DND-41 (cell line): ENCODE measurements at regions not wholly inside any gene's neighbourhood (a gene's known extent, or its start where the extent isn't known, plus 50 kb on each side); places are given as distances from the start of the nearest gene placed in this dataset.
"Not testable (repeated sequence)": the region's sequence is repeated elsewhere in the genome, so short reads cannot be mapped to it uniquely, and the experiment has no call there.

Experiments
- ATAC-seq: fragments of 200-7000 bp; cut with Tn5 transposase; 3 replicates; pipeline ENCODE4 v1.9.1; 2021; ENCODE audit warnings: low read depth; ENCODE audit not compliant: insufficient read depth
- DNase-seq: peaks from one replicate; pipeline ENCODE4 v3.0.0-alpha.2; 2020
- H2AFZ ChIP-seq: 2 replicates; pipeline ENCODE4 v1.6.0; 2012; ENCODE audit warnings: low read depth, low read length
- H3K27ac ChIP-seq: 2 replicates; pipeline ENCODE4 v1.5.1; 2012; ENCODE audit warnings: low read length, inconsistent platforms
- H3K27me3 ChIP-seq: fragments of 200-600 bp; sonication (generic); 2 replicates; pipeline ENCODE4 v1.6.0; 2012; ENCODE audit warnings: low read length, mild to moderate bottlenecking, inconsistent platforms; ENCODE audit not compliant: insufficient read depth, poor library complexity
- H3K36me3 ChIP-seq: 2 replicates; pipeline ENCODE4 v1.5.1; 2012; ENCODE audit warnings: low read length, inconsistent platforms; ENCODE audit not compliant: insufficient read depth
- H3K4me1 ChIP-seq: 2 replicates; pipeline ENCODE4 v1.5.1; 2012; ENCODE audit warnings: mild to moderate bottlenecking, low read length; ENCODE audit not compliant: insufficient read depth
- H3K4me2 ChIP-seq: 2 replicates; pipeline ENCODE4 v1.6.0; 2012; ENCODE audit warnings: mild to moderate bottlenecking, moderate library complexity, low read length, inconsistent platforms; ENCODE audit not compliant: insufficient read depth
- H3K4me3 ChIP-seq, 2 experiments: fragments of 200-600 bp in 1 of 2; shearing (Covaris generic) in 1 of 2; 2 replicates each; pipeline ENCODE4 v1.5.1; 2012 to 2016; ENCODE audit warnings: inconsistent platforms in 2 of 2, low read length in 2 of 2, mild to moderate bottlenecking in 2 of 2, low read depth in 1 of 2, moderate library complexity in 1 of 2
- H3K79me2 ChIP-seq: 2 replicates; pipeline ENCODE4 v1.6.0; 2012; ENCODE audit warnings: low read length, inconsistent platforms; ENCODE audit not compliant: insufficient read depth
- H3K9ac ChIP-seq: 2 replicates; pipeline ENCODE4 v1.6.0; 2012; ENCODE audit warnings: low read depth, mild to moderate bottlenecking, inconsistent platforms, low read length, moderate library complexity
- H3K9me3 ChIP-seq: 2 replicates; pipeline ENCODE4 v1.5.1; 2012; ENCODE audit warnings: low read length, moderate library complexity, mild to moderate bottlenecking, inconsistent platforms; ENCODE audit not compliant: insufficient read depth, severe bottlenecking
- H4K20me1 ChIP-seq: 2 replicates; pipeline ENCODE4 v1.6.0; 2012; ENCODE audit warnings: low read length; ENCODE audit not compliant: insufficient read depth
- EZH2 ChIP-seq: IDR thresholded peaks from 3 replicates; pipeline ENCODE4 v1.6.1; 2012; ENCODE audit warnings: borderline replicate concordance, low read depth, mild to moderate bottlenecking, moderate library complexity, low read length, inconsistent platforms; ENCODE audit not compliant: severe bottlenecking
- TF ChIP-seq, protein P1 (sequence below): IDR thresholded peaks from 2 replicates; pipeline ENCODE4 v1.5.1; 2012; ENCODE audit warnings: borderline replicate concordance, low read length, moderate library complexity, mild to moderate bottlenecking; ENCODE audit not compliant: poor library complexity, severe bottlenecking; ENCODE audit errors: extremely low read depth

DNA sequence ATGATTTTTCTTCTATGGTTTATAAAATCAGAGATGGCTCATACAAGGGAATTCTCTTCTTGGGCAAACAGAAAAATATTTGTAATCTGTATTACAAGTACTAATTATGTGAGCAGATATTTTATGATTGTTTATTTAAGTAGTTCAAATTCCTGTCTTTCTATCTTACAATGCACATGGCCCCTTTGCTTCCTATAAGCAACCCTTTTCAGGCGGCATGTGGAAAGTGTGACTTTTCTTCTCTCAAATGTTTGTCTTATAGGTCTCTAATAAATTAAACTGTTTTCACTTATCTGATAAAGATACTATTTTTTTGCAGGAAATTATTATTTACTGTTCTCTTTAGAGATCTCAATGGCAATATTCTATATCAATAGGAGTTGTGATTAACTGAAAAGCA lies 259.3 kb upstream of the MAGEB18 start:
- Histone ChIP-seq H3K4me2 (no peak overlapping the region), H3K4me3 (no peak overlapping the region), H3K27ac (no peak overlapping the region), H3K9me3 (no peaks in the 10 kb centered on the region), H3K4me1 (no peaks in the 10 kb centered on the region), H4K20me1 (no peaks in the 10 kb centered on the region), H3K27me3 (no peaks in the 10 kb centered on the region), H3K36me3 (no peaks in the 10 kb centered on the region), H2AFZ (no peak overlapping the region), H3K79me2 (no peaks in the 10 kb centered on the region), H3K9ac (no peak overlapping the region)
- DNase-seq (no peak), ATAC-seq (no peak)
- TF ChIP-seq, protein P1, sequence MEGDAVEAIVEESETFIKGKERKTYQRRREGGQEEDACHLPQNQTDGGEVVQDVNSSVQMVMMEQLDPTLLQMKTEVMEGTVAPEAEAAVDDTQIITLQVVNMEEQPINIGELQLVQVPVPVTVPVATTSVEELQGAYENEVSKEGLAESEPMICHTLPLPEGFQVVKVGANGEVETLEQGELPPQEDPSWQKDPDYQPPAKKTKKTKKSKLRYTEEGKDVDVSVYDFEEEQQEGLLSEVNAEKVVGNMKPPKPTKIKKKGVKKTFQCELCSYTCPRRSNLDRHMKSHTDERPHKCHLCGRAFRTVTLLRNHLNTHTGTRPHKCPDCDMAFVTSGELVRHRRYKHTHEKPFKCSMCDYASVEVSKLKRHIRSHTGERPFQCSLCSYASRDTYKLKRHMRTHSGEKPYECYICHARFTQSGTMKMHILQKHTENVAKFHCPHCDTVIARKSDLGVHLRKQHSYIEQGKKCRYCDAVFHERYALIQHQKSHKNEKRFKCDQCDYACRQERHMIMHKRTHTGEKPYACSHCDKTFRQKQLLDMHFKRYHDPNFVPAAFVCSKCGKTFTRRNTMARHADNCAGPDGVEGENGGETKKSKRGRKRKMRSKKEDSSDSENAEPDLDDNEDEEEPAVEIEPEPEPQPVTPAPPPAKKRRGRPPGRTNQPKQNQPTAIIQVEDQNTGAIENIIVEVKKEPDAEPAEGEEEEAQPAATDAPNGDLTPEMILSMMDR: no peak
- TF ChIP-seq EZH2: no peak

DNA sequence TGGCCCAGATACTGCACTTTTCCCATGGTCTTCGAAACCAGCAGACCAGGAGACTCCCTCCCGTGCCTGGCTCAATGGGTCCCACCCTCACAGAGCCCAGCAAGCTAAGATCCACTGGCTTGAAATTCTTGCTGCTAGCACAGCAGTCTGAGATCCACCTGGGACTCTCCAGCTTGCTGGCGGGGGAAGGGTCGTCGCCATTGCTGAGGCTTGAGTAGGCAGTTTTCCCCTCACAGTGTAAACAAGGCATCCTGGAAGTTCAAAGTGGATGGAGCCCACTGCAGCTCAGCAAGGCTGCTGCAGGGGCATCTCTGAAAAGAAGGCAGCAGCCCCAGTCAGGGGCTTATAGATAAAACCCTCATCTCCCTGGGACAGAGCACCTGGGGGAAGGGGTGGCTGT lies 255.6 kb upstream of the MAGEB18 start:
- not testable (repeated sequence) for H3K4me2 ChIP-seq, ATAC-seq

DNA sequence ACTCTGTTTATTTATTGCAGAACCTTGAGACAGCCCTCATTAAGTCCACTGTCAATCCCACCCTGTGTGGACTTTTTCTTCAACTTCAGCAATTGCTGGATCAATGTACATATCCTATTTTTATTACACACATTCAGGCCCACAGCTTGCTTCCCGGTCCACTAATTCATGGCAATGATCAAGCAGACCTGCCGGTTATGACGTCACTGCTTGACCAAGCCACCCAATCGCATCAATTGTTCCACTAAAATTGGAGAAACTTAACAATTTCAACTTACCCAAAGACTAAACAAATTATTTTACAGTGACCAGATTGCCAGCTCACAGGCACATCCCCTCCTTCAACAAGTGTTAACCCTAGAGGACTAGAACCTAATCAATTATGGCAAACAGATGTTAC lies 240.4 kb upstream of the MAGEB18 start:
- Histone ChIP-seq H3K9me3 (no peaks in the 10 kb centered on the region), H3K4me3 (no peak overlapping the region), H3K27ac (no peak overlapping the region), H3K79me2 (no peaks in the 10 kb centered on the region), H3K4me1 (no peaks in the 10 kb centered on the region), H3K9ac (no peak overlapping the region), H4K20me1 (no peaks in the 10 kb centered on the region), H2AFZ (no peak overlapping the region), H3K4me2 (no peak overlapping the region), H3K36me3 (no peaks in the 10 kb centered on the region), H3K27me3 (no peaks in the 10 kb centered on the region)
- ATAC-seq (no peak), DNase-seq (no peak)
- no peak for TF ChIP-seq EZH2
- TF ChIP-seq, protein P1: no peak

More for the DNA sequence above, 255.6 kb upstream of the MAGEB18 start:
- H3K9me3 ChIP-seq, DNase-seq, H3K9ac ChIP-seq, H4K20me1 ChIP-seq, H3K27me3 ChIP-seq, H3K79me2 ChIP-seq, H3K4me1 ChIP-seq, H2AFZ ChIP-seq, H3K27ac ChIP-seq, H3K4me3 ChIP-seq, H3K36me3 ChIP-seq: not testable (repeated sequence)

DNA sequence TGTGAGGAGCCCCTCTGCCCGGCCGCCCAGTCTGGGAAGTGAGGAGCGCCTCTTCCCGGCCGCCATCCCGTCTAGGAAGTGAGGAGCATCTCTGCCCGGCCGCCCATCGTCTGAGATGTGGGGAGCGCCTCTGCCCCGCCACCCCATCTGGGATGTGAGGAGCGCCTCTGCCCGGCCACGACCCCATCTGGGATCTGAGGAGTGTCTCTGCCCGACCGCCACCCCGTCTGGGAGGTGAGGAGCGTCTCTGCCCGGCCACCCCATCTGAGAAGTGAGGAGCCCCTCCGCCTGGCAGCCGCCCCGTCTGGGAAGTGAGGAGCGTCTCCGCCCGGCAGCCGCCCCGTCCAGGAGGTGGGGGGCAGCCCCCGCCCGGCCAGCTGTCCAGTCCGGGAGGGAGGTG lies 232.4 kb upstream of the MAGEB18 start:
- H3K36me3 ChIP-seq, H2AFZ ChIP-seq, H3K79me2 ChIP-seq, H3K27ac ChIP-seq, H3K9ac ChIP-seq, ATAC-seq, H3K4me3 ChIP-seq, H3K27me3 ChIP-seq, H3K9me3 ChIP-seq, H3K4me1 ChIP-seq, H3K4me2 ChIP-seq, H4K20me1 ChIP-seq, DNase-seq: not testable (repeated sequence)
